ENCODE measurements at regions not wholly inside any gene's neighbourhood (a gene's known extent, or its start where the extent isn't known, plus 50 kb on each side); places are given as distances from the start of the nearest gene placed in this dataset.

DNA sequence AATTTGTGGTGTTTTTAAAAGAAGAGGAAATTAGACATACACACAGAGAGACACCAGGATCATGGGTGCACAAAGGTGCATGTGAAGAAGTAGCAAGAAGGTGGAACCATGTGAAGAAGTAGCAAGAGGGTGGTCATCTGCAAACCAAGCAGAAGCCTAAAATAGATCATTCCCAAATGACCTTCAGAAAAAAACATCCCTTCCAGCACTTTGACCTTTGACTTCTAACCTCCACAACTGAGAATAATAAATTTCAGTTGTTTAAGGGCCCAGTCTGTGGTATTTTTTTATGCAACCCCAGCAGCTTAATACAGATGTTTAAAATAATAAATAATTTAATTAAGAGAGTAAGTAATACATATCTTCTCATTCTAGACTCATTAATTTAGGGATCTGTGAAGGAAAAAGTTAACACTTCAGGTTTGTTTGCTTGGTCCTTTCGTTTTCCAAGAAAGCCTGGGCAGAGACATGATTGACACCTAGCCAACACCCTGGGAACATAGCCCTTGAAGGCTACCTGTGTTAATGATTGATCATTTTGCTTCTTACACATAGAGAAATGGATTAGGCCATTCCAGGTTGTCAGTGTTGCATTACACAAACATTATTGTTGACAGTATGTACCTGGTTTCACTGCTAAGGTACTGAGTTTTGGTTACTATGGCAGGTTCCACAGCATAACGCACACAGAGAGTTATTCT is 1331.2 kb upstream of the GBE1 start:
- no peak for DNase-seq (ENCODE audit: low read depth in 2 of 3, low spot score in 2 of 3)

DNA sequence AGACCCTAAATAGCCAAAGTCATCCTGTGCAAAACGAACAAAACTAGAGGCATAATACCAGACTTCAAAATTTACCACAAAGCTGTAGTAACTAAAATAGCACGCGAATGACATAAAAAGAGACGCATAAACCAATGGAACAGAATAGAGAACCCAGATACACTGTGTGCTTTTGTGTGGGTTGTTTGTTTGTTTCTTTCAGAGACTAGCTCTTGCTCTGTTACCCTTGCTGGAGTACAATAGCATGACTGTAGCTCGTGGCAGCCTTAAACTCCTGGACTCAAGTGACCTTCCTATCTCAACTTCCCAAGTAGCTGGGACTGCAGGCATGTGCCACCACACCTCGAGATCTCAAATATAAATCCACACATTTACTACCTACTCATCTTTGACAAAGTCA is 1314.6 kb upstream of the GBE1 start:
- DNase-seq (ENCODE audit: low read depth in 2 of 3, low spot score in 2 of 3), result no peak

DNA sequence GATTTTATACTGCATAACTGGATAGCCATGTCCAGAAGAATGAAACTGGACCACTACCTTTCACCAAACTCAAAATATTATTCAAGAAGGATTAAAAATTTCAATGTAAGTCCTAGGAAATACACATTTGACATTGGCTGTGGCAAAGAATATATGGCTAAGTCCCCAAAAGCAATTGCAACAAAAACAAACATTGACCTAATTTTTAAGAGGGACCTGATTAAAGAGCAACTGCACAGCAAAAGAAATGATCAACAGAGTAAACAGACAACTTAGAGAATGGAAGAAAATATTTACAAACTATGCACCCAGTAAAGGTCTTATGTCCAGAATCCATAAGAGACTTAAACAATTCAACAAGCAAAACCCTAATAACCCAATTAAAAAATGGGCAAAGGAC is 1313.0 kb upstream of the GBE1 start:
- DNase-seq (ENCODE audit: low read depth in 2 of 3, low spot score in 2 of 3), result no peak

DNA sequence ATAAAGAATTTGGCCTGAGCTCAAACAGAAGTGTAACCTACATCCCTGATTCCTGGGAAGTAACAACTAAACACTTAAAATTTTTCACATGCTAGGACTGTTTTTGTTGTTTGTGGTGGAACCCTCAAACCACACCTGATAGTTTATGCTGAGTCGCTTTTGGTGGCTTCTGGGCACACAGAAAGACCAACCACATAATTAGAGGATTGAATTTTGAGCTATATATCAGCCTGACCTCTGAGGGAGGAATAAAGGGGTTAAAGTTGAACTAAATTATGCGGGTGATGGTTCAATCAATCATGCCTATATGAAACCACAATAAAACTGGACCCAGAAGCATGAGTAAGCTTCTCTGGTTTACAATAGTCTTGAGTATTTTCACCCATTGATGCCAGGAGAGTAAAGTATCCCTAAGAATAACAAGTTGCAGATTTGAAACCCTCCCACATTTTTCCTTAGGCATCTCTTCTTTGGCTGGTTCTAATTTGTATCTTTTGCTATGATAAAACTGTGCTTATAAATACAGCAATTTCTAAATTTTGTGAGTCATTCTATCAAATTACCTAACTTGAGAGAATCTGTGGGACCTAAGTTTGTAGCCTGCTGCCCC is 1304.5 kb upstream of the GBE1 start:
- DNase-seq (ENCODE audit: low read depth in 2 of 3, low spot score in 2 of 3), result no peak

GRCh38 chr3:83063446-83063845 is 1302.0 kb upstream of the GBE1 start:
- DNase-seq (ENCODE audit: low read depth in 2 of 3, low spot score in 2 of 3), result no peak

DNA sequence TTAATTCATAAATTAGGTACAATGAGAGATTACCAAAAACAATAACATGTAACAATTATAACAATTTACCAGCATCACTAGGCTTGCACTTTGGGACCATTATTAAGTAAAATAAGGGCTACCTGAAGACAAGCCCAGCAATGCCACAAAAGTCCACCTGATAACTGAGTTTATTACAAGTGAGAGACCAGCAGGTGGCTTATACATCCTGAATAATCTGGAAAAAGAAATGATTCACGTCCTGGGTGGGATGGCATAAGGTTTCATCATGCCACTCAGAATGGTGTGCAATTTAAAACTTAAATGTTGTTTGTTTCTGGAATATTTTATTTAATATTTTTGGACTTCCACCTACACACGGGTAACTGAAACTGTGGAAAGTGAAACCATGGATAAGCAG is 1287.1 kb upstream of the GBE1 start:
- DNase-seq (ENCODE audit: low read depth in 2 of 3, low spot score in 2 of 3), result no peak

DNA sequence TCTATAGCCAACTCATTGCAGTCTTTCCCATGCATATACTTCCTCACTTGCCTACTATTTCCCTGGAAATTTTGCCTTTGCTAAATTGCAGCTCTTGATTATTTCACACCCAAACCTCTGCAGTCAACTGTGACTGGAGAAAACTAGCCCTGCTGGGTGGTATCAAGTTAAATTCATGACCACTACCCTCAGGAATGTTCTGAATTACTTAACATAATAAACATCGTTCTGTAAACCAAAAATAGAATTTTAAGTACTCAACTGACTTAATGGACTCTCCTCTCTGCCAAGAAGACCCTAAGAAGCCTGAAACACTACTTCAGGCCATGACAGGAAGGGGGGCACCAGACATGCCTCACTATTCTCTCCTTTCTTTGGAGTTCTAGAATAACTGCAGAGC is 1278.0 kb upstream of the GBE1 start:
- no peak for DNase-seq (ENCODE audit: low read depth in 2 of 3, low spot score in 2 of 3)

GRCh38 chr3:83035704-83036010 is 1274.2 kb upstream of the GBE1 start:
- DNase-seq (ENCODE audit: low read depth in 2 of 3, low spot score in 2 of 3), result no peak

GRCh38 chr3:83034806-83035703 is 1273.6 kb upstream of the GBE1 start:
- no peak for DNase-seq (ENCODE audit: low read depth in 2 of 3, low spot score in 2 of 3)

DNA sequence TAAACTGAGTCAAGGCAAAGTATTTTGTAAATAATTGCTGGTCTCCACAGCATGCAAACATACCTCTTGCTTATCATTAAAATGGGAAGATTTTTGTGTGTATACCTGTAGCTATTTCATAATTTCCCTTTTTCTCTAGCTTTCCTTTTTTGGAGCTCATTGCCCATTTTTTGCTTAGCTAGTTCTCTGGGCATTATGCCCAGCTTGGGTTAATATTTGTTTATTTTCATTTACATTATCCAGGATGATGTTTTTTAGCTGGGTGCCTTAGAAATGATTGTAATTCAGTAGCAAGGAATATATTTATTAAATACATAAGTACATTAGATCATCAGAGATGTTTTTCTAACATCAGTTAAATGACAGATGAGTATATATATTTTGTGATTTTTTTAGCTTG is 1271.7 kb upstream of the GBE1 start:
- DNase-seq (ENCODE audit: low read depth in 2 of 3, low spot score in 2 of 3), result no peak

DNA sequence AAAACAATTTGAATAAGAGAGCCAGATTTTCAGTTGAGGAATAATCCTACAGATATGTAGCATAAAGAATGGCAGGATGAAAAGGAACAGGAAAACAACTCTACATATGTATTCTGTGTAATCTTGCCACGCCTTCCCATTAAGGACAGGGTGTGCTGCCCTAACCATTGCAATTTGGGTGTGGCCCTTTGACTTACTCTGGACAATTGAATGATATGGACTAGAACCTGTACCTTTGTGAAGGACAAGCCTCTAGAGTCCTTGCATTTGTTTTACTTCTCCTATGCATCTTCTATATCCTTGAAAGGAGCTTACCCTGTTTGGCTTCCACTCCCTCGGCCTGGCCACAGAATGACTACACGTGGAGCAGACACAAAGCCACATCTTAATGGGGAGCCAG is 1261.6 kb upstream of the GBE1 start:
- DNase-seq (ENCODE audit: low read depth in 2 of 3, low spot score in 2 of 3), result no peak

DNA sequence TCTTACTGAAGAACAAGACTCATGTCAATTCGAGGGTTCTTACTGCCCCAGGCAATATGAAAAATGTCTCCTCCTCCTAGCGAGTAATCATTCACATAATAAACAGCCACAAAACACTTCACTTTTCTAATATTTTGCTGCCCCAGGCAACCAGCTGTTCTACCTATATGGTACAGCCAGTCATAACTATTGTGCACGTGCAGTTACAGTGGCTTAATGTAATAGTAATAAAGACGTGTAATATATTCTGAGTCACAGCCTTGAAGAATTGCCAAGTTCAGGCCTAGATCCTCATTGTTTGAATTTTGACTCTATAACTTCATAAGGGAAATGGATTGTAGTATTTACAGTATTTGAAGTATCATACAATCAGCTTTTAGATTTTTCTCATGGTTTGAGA is 1250.0 kb upstream of the GBE1 start:
- no peak for DNase-seq (ENCODE audit: low read depth in 2 of 3, low spot score in 2 of 3)

DNA sequence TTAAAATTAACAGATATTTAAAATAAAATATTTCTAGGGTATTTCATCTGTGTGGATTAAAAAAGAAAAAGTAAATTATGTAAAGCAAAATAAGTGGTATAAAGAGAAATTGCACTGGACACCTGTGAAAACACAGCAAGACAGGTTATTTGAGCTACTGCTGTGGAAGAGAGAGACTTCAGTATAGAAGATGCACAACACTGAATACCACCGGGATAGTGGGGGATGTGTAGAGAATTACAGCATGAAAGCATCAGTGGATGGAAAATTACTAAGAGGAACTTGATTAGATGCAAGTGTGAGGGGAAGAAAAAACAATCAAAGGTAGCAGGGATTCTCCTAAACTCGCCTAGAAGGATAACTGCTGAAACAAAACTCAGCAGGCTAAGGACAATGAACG is 1242.5 kb upstream of the GBE1 start:
- DNase-seq (ENCODE audit: low read depth in 2 of 3, low spot score in 2 of 3), result no peak

DNA sequence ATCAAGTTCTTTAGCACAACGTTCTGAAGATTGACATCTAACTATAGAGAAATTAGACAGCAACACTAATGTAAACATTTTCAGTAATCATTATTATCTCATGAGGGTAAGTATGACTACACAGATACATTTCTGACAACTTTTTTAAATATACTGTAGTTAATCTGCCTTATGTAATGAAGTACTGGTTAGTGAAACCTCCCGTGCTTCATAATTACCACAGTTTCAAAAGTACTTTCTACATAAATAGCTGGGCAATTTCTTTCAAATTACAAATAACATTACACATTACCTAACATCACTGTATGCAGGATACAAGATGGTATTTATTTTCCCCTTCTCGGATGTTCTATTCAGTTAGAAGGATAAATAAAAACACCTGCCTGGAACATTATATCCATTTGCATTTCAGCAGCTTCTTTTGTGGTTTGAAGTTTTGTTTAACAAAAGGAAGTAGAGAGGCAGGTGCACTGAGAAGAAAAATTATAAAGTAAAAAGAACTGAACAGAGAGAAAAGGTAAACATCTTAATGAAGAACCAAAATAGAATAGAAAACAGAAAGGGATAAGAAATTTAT is 1241.5 kb upstream of the GBE1 start:
- DNase-seq (ENCODE audit: low read depth in 2 of 3, low spot score in 2 of 3), result no peak

DNA sequence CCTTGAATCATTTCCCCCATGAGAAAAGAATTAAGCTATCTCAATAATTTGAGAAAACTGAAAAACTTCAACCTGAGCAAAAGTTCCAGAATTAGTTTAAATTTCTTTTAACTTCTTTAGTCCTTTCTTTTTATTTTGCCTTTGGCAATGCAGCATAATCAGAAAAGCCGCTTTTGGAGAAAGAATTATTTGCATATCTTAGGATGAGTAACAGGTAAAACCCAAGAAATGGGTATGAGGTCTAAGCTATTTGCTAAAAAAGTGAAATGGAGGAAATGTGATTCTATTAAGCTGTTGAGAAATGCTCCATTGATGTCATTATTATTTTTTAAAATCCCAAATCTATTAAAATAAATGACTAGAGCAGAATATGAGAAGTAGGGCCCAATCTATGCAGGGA is 1238.3 kb upstream of the GBE1 start:
- DNase-seq (ENCODE audit: low read depth in 2 of 3, low spot score in 2 of 3), result no peak

DNA sequence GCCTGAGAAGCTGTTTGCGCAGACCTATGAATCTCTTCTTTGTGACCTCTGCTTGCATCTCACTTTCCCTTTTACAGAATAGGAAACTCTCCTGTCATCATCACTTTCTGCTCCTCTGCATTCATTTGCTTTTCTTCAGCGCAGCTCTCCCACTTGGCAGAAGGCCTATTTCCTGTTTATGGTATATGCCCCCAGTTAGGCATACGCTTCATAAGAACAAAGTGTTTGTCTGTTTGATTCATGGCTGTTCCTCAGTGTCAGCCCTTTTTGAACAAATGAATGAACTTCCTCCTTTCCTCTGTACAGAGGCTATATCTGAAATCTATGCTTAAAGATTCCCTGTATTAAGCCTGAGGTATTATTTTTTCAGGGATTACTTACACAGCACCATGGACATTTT is 1216.9 kb upstream of the GBE1 start:
- DNase-seq (ENCODE audit: low read depth in 2 of 3, low spot score in 2 of 3), result no peak

DNA sequence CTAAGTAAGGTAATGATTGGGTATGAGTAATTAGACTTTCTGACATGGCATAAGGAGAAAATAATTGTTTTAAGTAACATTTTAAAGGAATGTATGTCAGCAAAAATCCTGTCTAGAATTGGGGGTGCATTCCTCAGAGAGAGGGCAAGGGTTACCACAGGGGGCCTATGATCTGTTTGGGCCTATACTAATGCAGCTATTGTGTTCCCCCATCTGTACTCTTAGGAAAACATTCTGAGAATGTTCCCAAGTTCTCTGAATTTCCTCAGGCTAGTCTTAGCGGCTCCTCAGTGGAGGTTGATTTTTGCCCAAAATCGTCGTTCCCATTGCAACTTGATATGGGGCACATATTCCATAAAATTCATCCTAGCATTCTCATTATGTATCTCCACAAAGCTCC is 1216.4 kb upstream of the GBE1 start:
- no peak for DNase-seq (ENCODE audit: low read depth in 2 of 3, low spot score in 2 of 3)

GRCh38 chr3:82973791-82974190 is 1212.3 kb upstream of the GBE1 start:
- no peak for DNase-seq (ENCODE audit: low read depth in 2 of 3, low spot score in 2 of 3)

DNA sequence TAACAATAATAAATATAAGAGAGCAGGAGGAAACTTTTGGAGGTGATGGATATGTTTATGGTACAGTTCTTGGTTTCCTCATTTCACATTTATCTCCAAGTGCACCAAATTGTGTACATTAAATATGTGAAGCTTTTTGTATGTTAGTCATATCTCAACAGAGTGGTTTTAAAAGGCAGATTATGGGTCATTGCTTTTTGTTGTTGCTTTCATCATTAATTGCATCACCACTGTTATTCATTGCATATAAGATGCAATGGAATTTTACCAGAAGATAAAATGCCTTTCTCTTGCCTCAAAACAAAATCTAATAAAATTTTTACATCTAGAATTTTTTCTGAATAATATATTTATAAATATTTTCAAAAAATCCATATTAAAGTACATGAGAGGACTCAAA is 1198.9 kb upstream of the GBE1 start:
- DNase-seq (ENCODE audit: low read depth in 2 of 3, low spot score in 2 of 3), result no peak

- no peak for DNase-seq (ENCODE audit: low read depth in 2 of 3, low spot score in 2 of 3)
Observed at GRCh38 chr3:82957696-82958095, 1196.3 kb upstream of the GBE1 start.

DNA sequence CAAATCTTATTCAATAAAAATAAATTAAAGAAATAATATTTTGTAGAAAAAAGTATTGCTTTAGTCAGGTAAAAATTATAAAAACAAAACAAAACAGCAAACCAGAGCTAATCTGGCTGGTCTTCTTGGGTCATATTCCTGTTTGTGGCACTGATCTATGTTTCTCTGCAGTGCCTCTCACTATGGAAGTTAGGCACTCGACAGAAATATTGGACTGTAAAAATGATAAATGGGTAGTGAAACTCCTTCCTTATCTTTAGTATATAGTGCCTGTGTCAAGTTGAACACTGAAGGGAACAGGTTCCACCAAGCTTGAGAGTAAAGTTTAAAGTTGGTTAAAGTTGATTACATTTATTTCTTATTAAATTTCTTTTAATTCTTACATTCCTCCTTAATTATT is 1195.6 kb upstream of the GBE1 start:
- DNase-seq (ENCODE audit: low read depth in 2 of 3, low spot score in 2 of 3), result no peak

GRCh38 chr3:82954486-82954885 is 1193.0 kb upstream of the GBE1 start:
- no peak for DNase-seq (ENCODE audit: low read depth in 2 of 3, low spot score in 2 of 3)
